Neural progenitor cell (in vitro differentiated cells): ENCODE measurements at regions not wholly inside any gene's neighbourhood (a gene's known extent, or its start where the extent isn't known, plus 50 kb on each side); places are given as distances from the start of the nearest gene placed in this dataset.

Experiments used
- DNase-seq: peaks from one replicate; pipeline ENCODE4 v3.0.0-alpha.2; 2016; ENCODE audit warnings: low spot score
- H2AFZ ChIP-seq: fragments of 200-600 bp; sonication (generic); replicated peaks from 2 replicates; pipeline ENCODE4 v1.6.1; 2016; ENCODE audit warnings: antibody characterized with exemption
- H3F3A ChIP-seq: fragments of 200-600 bp; sonication (generic); 2 replicates; pipeline ENCODE4 v1.6.1; 2016; ENCODE audit warnings: antibody characterized with exemption, low read depth
- H3K27ac ChIP-seq: fragments of 200-600 bp; sonication (generic); 2 replicates; pipeline ENCODE4 v1.5.1; 2016; ENCODE audit warnings: mild to moderate bottlenecking
- H3K27me3 ChIP-seq: fragments of 200-600 bp; sonication (generic); 2 replicates; pipeline ENCODE4 v1.6.1; 2016; ENCODE audit warnings: mild to moderate bottlenecking, moderate library complexity
- H3K36me3 ChIP-seq: fragments of 200-600 bp; sonication (generic); 2 replicates; pipeline ENCODE4 v1.5.1; 2016
- H3K4me1 ChIP-seq: fragments of 200-600 bp; sonication (generic); 2 replicates; pipeline ENCODE4 v1.6.1; 2016; ENCODE audit warnings: mixed run types
- H3K4me2 ChIP-seq: fragments of 200-600 bp; sonication (generic); 2 replicates; pipeline ENCODE4 v1.6.1; 2016
- H3K4me3 ChIP-seq: fragments of 200-600 bp; sonication (generic); 2 replicates; pipeline ENCODE4 v1.5.1; 2016
- H3K79me2 ChIP-seq: fragments of 200-600 bp; sonication (generic); 2 replicates; pipeline ENCODE4 v1.6.1; 2016; ENCODE audit warnings: low read depth
- H3K9ac ChIP-seq: fragments of 200-600 bp; sonication (generic); 2 replicates; pipeline ENCODE4 v1.6.1; 2016
- H3K9me3 ChIP-seq: fragments of 200-600 bp; sonication (generic); 2 replicates; pipeline ENCODE4 v1.5.1; 2016; ENCODE audit warnings: low read depth
- H4K20me1 ChIP-seq: fragments of 200-600 bp; sonication (generic); 2 replicates; pipeline ENCODE4 v1.6.1; 2016; ENCODE audit warnings: low read depth
- H3K27ac Mint-ChIP-seq: 3 replicates; pipeline ENCODE4 v1.8.0; 2021; ENCODE audit warnings: mixed read lengths
- H3K27me3 Mint-ChIP-seq: 2 replicates; pipeline ENCODE4 v1.8.0; 2022; ENCODE audit warnings: low read depth, mild to moderate bottlenecking, inconsistent platforms, moderate library complexity, mixed read lengths; ENCODE audit not compliant: insufficient read depth
- H3K36me3 Mint-ChIP-seq: 3 replicates; pipeline ENCODE4 v1.8.0; 2021; ENCODE audit warnings: mixed read lengths
- H3K4me1 Mint-ChIP-seq: 3 replicates; pipeline ENCODE4 v1.8.0; 2021; ENCODE audit warnings: mixed read lengths
- H3K4me3 Mint-ChIP-seq: 3 replicates; pipeline ENCODE4 v1.8.0; 2021; ENCODE audit warnings: mild to moderate bottlenecking, moderate library complexity, mixed read lengths
- H3K9me3 Mint-ChIP-seq: 3 replicates; pipeline ENCODE4 v1.8.0; 2020; ENCODE audit warnings: mixed read lengths
- CTCF ChIP-seq: fragments of 200-600 bp; sonication (generic); IDR thresholded peaks from 2 replicates; pipeline ENCODE4 v1.5.1; 2017; ENCODE audit warnings: antibody characterized with exemption, mild to moderate bottlenecking
- EZH2 ChIP-seq: fragments of 200-600 bp; sonication (generic); IDR thresholded peaks from 2 replicates; pipeline ENCODE4 v1.6.1; 2017; ENCODE audit warnings: antibody characterized with exemption, mild to moderate bottlenecking, moderate library complexity
- EZH2phosphoT487 ChIP-seq: fragments of 200-600 bp; sonication (generic); IDR thresholded peaks from 2 replicates; pipeline ENCODE4 v1.6.1; 2017; ENCODE audit warnings: antibody characterized with exemption

GRCh38 chr22:47587861-47588577 lies 825.6 kb downstream of the TBC1D22A start:
- no peaks in the 10 kb centered on the region for H3K36me3 Mint-ChIP-seq
- no peak overlapping the region for H3K27ac Mint-ChIP-seq
- Histone ChIP-seq H2AFZ (no peak overlapping the region), H3K9ac (no peak overlapping the region), H3K27ac (no peak overlapping the region), H3K9me3 (peaks cover 26% of the 10 kb centered on the region), H3K36me3 (no peaks in the 10 kb centered on the region), H3F3A (no peaks in the 10 kb centered on the region), H3K27me3 (no peaks in the 10 kb centered on the region), H3K79me2 (no peaks in the 10 kb centered on the region), H3K4me3 (no peak overlapping the region), H4K20me1 (no peaks in the 10 kb centered on the region), H3K4me2 (no peak overlapping the region), H3K4me1 (no peaks in the 10 kb centered on the region)
- peaks cover 34% of the 10 kb centered on the region for H3K9me3 Mint-ChIP-seq
- TF ChIP-seq EZH2phosphoT487 (no peak), CTCF (no peak)
- H3K4me1 Mint-ChIP-seq, result no peaks in the 10 kb centered on the region
- no peak overlapping the region for H3K4me3 Mint-ChIP-seq
- no peak for DNase-seq
- peaks cover 10% of the 10 kb centered on the region for H3K27me3 Mint-ChIP-seq

- H3K9me3 ChIP-seq, result peaks cover 29% of the 10 kb centered on the region
- no peak overlapping the region for H3K9ac ChIP-seq
- DNase-seq, result no peak
- Mint-ChIP-seq H3K36me3 (no peaks in the 10 kb centered on the region), H3K4me3 (no peak overlapping the region), H3K9me3 (peaks cover 38% of the 10 kb centered on the region), H3K27me3 (peaks cover 10% of the 10 kb centered on the region), H3K27ac (no peak overlapping the region), H3K4me1 (no peaks in the 10 kb centered on the region)
- no peak for TF ChIP-seq EZH2phosphoT487
- no peak for TF ChIP-seq EZH2
- TF ChIP-seq CTCF, result no peak
- no peak overlapping the region for H3K4me2 ChIP-seq
- H3K36me3 ChIP-seq, result no peaks in the 10 kb centered on the region
- H3K4me1 ChIP-seq, result no peaks in the 10 kb centered on the region
- no peaks in the 10 kb centered on the region for H4K20me1 ChIP-seq
- no peak overlapping the region for H3K4me3 ChIP-seq
- H3K27ac ChIP-seq, result no peak overlapping the region
- no peaks in the 10 kb centered on the region for H3F3A ChIP-seq
- H2AFZ ChIP-seq, result no peak overlapping the region
- H3K27me3 ChIP-seq, result no peaks in the 10 kb centered on the region
- no peaks in the 10 kb centered on the region for H3K79me2 ChIP-seq
Measured at GRCh38 chr22:47587361-47587760, 824.9 kb downstream of the TBC1D22A start.

- DNase-seq, result no peak
- no peak overlapping the region for H2AFZ ChIP-seq
Measured at GRCh38 chr22:47586946-47587345, 824.5 kb downstream of the TBC1D22A start.

More at GRCh38 chr22:47586946-47587345, 824.5 kb downstream of the TBC1D22A start:
- H3K27ac ChIP-seq, result no peak overlapping the region
- H3K79me2 ChIP-seq, result no peaks in the 10 kb centered on the region
- Mint-ChIP-seq H3K36me3 (no peaks in the 10 kb centered on the region), H3K4me3 (no peak overlapping the region), H3K9me3 (peaks cover 38% of the 10 kb centered on the region), H3K4me1 (no peaks in the 10 kb centered on the region), H3K27me3 (peaks cover 10% of the 10 kb centered on the region), H3K27ac (no peak overlapping the region)
- no peaks in the 10 kb centered on the region for H3K4me1 ChIP-seq
- no peak overlapping the region for H3K4me3 ChIP-seq
- no peak for TF ChIP-seq EZH2phosphoT487
- no peak for TF ChIP-seq EZH2
- no peak for TF ChIP-seq CTCF
- no peaks in the 10 kb centered on the region for H3K36me3 ChIP-seq
- no peaks in the 10 kb centered on the region for H4K20me1 ChIP-seq
- H3K4me2 ChIP-seq, result no peak overlapping the region
- peaks cover 33% of the 10 kb centered on the region for H3K9me3 ChIP-seq
- H3K27me3 ChIP-seq, result no peaks in the 10 kb centered on the region
- no peak overlapping the region for H3K9ac ChIP-seq
- H3F3A ChIP-seq, result no peaks in the 10 kb centered on the region
